ENCODE measurements at regions not wholly inside any gene's neighbourhood (a gene's known extent, or its start where the extent isn't known, plus 50 kb on each side); places are given as distances from the start of the nearest gene placed in this dataset.

- Histone ChIP-seq H3K4me3 (ENCODE audit: insufficient read depth, low read depth, low read length) (no peak overlapping the region), H3K9ac (ENCODE audit: low read length) (no peak overlapping the region), H3K36me3 (ENCODE audit: insufficient read depth, low read length) (no peaks in the 10 kb centered on the region), H3K79me2 (ENCODE audit: insufficient read depth, low read length) (no peaks in the 10 kb centered on the region), H3K27ac (ENCODE audit: low read depth, low read length) (no peak overlapping the region), H3K27me3 (ENCODE audit: insufficient read depth, low read length) (no peaks in the 10 kb centered on the region), H3K4me2 (ENCODE audit: low read length) (no peak overlapping the region), H4K20me1 (ENCODE audit: insufficient read depth, low read length) (no peaks in the 10 kb centered on the region), H2AFZ (ENCODE audit: low read depth, low read length) (no peak overlapping the region), H3K4me1 (ENCODE audit: insufficient read depth, low read length) (no peaks in the 10 kb centered on the region), H3K9me3 (ENCODE audit: insufficient read depth, low read depth, low read length) (no peaks in the 10 kb centered on the region)
- Mint-ChIP-seq H3K9me3 (ENCODE audit: unreplicated experiment) (no peaks in the 10 kb centered on the region), H3K4me3 (ENCODE audit: unreplicated experiment) (no peak overlapping the region), H3K4me1 (ENCODE audit: low read depth, unreplicated experiment) (peaks cover 2% of the 10 kb centered on the region), H3K27ac (ENCODE audit: unreplicated experiment) (no peak overlapping the region), H3K36me3 (ENCODE audit: low read depth, unreplicated experiment) (no peaks in the 10 kb centered on the region), H3K27me3 (ENCODE audit: low read depth, unreplicated experiment) (peaks cover 4% of the 10 kb centered on the region)
- no peak for TF ChIP-seq EZH2 (IDR thresholded peaks at IDR 0.05; ENCODE audit: insufficient read depth, low read length)
- TF ChIP-seq, protein P1, sequence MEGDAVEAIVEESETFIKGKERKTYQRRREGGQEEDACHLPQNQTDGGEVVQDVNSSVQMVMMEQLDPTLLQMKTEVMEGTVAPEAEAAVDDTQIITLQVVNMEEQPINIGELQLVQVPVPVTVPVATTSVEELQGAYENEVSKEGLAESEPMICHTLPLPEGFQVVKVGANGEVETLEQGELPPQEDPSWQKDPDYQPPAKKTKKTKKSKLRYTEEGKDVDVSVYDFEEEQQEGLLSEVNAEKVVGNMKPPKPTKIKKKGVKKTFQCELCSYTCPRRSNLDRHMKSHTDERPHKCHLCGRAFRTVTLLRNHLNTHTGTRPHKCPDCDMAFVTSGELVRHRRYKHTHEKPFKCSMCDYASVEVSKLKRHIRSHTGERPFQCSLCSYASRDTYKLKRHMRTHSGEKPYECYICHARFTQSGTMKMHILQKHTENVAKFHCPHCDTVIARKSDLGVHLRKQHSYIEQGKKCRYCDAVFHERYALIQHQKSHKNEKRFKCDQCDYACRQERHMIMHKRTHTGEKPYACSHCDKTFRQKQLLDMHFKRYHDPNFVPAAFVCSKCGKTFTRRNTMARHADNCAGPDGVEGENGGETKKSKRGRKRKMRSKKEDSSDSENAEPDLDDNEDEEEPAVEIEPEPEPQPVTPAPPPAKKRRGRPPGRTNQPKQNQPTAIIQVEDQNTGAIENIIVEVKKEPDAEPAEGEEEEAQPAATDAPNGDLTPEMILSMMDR (IDR thresholded peaks at IDR 0.05; ENCODE audit: insufficient read depth, low read depth, low read length): no peak
- no peak for DNase-seq (ENCODE audit: low read depth)
- no peak for FAIRE-seq
Measured at GRCh38 chr1:147815503-147815902, 55.1 kb upstream of the GJA5 start.

- no peak overlapping the region for H2AFZ ChIP-seq (ENCODE audit: low read depth, low read length)
- H3K36me3 ChIP-seq (ENCODE audit: insufficient read depth, low read length): no peaks in the 10 kb centered on the region
- H3K9me3 ChIP-seq (ENCODE audit: insufficient read depth, low read depth, low read length): no peaks in the 10 kb centered on the region
- H3K9ac ChIP-seq (ENCODE audit: low read length): no peak overlapping the region
- H3K27ac ChIP-seq (ENCODE audit: low read depth, low read length): no peak overlapping the region
- Mint-ChIP-seq H3K4me1 (ENCODE audit: low read depth, unreplicated experiment) (no peaks in the 10 kb centered on the region), H3K9me3 (ENCODE audit: unreplicated experiment) (no peaks in the 10 kb centered on the region), H3K27ac (ENCODE audit: unreplicated experiment) (no peak overlapping the region), H3K27me3 (ENCODE audit: low read depth, unreplicated experiment) (peaks cover 2% of the 10 kb centered on the region), H3K36me3 (ENCODE audit: low read depth, unreplicated experiment) (no peaks in the 10 kb centered on the region), H3K4me3 (ENCODE audit: unreplicated experiment) (no peak overlapping the region)
- no peaks in the 10 kb centered on the region for H3K27me3 ChIP-seq (ENCODE audit: insufficient read depth, low read length)
- no peaks in the 10 kb centered on the region for H3K4me1 ChIP-seq (ENCODE audit: insufficient read depth, low read length)
- no peaks in the 10 kb centered on the region for H4K20me1 ChIP-seq (ENCODE audit: insufficient read depth, low read length)
- H3K4me2 ChIP-seq (ENCODE audit: low read length): no peak overlapping the region
- H3K79me2 ChIP-seq (ENCODE audit: insufficient read depth, low read length): no peaks in the 10 kb centered on the region
- TF ChIP-seq EZH2 (IDR thresholded peaks at IDR 0.05; ENCODE audit: insufficient read depth, low read length): no peak
- TF ChIP-seq, protein P1 (IDR thresholded peaks at IDR 0.05; ENCODE audit: insufficient read depth, low read depth, low read length): no peak
- DNase-seq (ENCODE audit: low read depth) (no peak), FAIRE-seq (no peak)
- H3K4me3 ChIP-seq (ENCODE audit: insufficient read depth, low read depth, low read length): no peak overlapping the region
Measured at GRCh38 chr1:147820761-147821297, 60.4 kb upstream of the GJA5 start.

DNA sequence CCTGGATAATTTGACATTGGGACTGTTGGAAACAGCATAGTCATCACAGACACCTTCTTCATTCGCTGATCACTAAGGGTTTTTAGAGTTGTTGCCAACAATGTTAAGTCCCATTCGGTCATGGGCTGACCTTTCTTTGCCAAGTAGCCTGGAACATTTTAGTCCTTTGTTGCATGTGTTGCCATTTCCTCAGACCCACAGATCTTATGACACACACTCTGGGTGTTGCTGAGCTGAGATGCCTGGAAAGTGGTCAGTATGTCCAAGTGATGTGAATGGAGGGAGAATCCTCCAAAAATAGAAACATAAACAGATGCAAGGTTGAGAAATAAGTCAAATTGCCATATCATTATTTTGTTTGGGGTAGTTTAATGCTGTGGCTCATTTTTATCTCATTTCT is 61.5 kb upstream of the GJA5 start:
- H3K36me3 Mint-ChIP-seq (ENCODE audit: low read depth, unreplicated experiment): no peaks in the 10 kb centered on the region
- H3K9me3 ChIP-seq (ENCODE audit: insufficient read depth, low read depth, low read length): no peaks in the 10 kb centered on the region
- no peaks in the 10 kb centered on the region for H3K79me2 ChIP-seq (ENCODE audit: insufficient read depth, low read length)
- no peaks in the 10 kb centered on the region for H3K36me3 ChIP-seq (ENCODE audit: insufficient read depth, low read length)
- no peaks in the 10 kb centered on the region for H3K4me1 Mint-ChIP-seq (ENCODE audit: low read depth, unreplicated experiment)
- H3K27ac ChIP-seq (ENCODE audit: low read depth, low read length): no peak overlapping the region
- no peak overlapping the region for H3K9ac ChIP-seq (ENCODE audit: low read length)
- H3K4me1 ChIP-seq (ENCODE audit: insufficient read depth, low read length): no peaks in the 10 kb centered on the region
- H3K27ac Mint-ChIP-seq (ENCODE audit: unreplicated experiment): no peak overlapping the region
- no peak overlapping the region for H2AFZ ChIP-seq (ENCODE audit: low read depth, low read length)
- H3K4me2 ChIP-seq (ENCODE audit: low read length): no peak overlapping the region
- H3K9me3 Mint-ChIP-seq (ENCODE audit: unreplicated experiment): no peaks in the 10 kb centered on the region
- peaks cover 2% of the 10 kb centered on the region for H3K27me3 Mint-ChIP-seq (ENCODE audit: low read depth, unreplicated experiment)
- H3K4me3 Mint-ChIP-seq (ENCODE audit: unreplicated experiment): no peak overlapping the region
- no peaks in the 10 kb centered on the region for H3K27me3 ChIP-seq (ENCODE audit: insufficient read depth, low read length)
- DNase-seq (ENCODE audit: low read depth) (peak; percentile 6), FAIRE-seq (no peak)
- TF ChIP-seq EZH2 (IDR thresholded peaks at IDR 0.05; ENCODE audit: insufficient read depth, low read length): no peak
- TF ChIP-seq, protein P1 (IDR thresholded peaks at IDR 0.05; ENCODE audit: insufficient read depth, low read depth, low read length): no peak
- no peaks in the 10 kb centered on the region for H4K20me1 ChIP-seq (ENCODE audit: insufficient read depth, low read length)
- no peak overlapping the region for H3K4me3 ChIP-seq (ENCODE audit: insufficient read depth, low read depth, low read length)

Data from astrocyte (in vitro differentiated cells and primary cell).